GM12878 (cell line): ENCODE measurements at regions not wholly inside any gene's neighbourhood (a gene's known extent, or its start where the extent isn't known, plus 50 kb on each side); places are given as distances from the start of the nearest gene placed in this dataset.

Source experiments
- ATAC-seq: fragments of 200-7000 bp; cut with Tn5 transposase; 3 replicates; pipeline ENCODE4 v1.9.1; 2020; ENCODE audit warnings: mild to moderate bottlenecking, moderate library complexity
- BruUV-seq: library from RNA; stranded (reverse); fragments of 400-500 nt; replicated peaks from 2 replicates; lab custom pipeline; 2021; lab: Mats Ljungman, UMichigan
- CTCF ChIA-PET: fragments of 300-600 bp; sonication (Branson Sonifier 250); formaldehyde crosslinking; extraction: SDS; loops from one replicate; lab custom pipeline; 2021; ENCODE audit warnings: inconsistent platforms; lab: Yijun Ruan, JAX
- POLR2A ChIA-PET: fragments of 350-600 bp; formaldehyde crosslinking; extraction: SDS; loops from one replicate; lab custom pipeline; 2021; ENCODE audit warnings: inconsistent platforms; lab: Charles Lee
- RAD21 ChIA-PET: fragments of 300-600 bp; sonication (Branson Sonifier 250); formaldehyde crosslinking; loops from one replicate; lab custom pipeline; 2023; ENCODE audit warnings: antibody characterized with exemption; ENCODE audit not compliant: unreplicated experiment; lab: Charles Lee
- SMC1A ChIA-PET: fragments of 300-600 bp; sonication (Branson Sonifier 250); formaldehyde crosslinking; loops from one replicate; lab custom pipeline; 2023; ENCODE audit not compliant: unreplicated experiment, uncharacterized antibody; lab: Charles Lee
- DNase-seq: peaks from one replicate; pipeline ENCODE4 v3.0.0-alpha.2; 2011; ENCODE audit warnings: low read depth, low spot score
- FAIRE-seq: peaks from 3 replicates; lab custom pipeline; 2011; peaks lifted over from hg19 to GRCh38; lab: Jason Lieb, UNC
- H2AFZ ChIP-seq: 2 replicates; pipeline ENCODE4 v1.6.0; 2011; ENCODE audit warnings: low read depth, low read length, control low read depth; ENCODE audit not compliant: control insufficient read depth
- H3K27ac ChIP-seq: 2 replicates; pipeline ENCODE4 v1.5.1; 2011; ENCODE audit warnings: control low read depth; ENCODE audit not compliant: control insufficient read depth, insufficient read depth
- H3K27me3 ChIP-seq, 2 experiments: replicated peaks in 1 of 2; 2 replicates each; pipeline versions ENCODE4 v1.6.0 to v1.6.1; 2011; ENCODE audit warnings: low read length in 1 of 2; ENCODE audit not compliant: control insufficient read depth in 2 of 2, insufficient read depth in 2 of 2
- H3K36me3 ChIP-seq, 2 experiments: 2 replicates each; pipeline ENCODE4 v1.5.1; 2011; ENCODE audit warnings: low read length in 1 of 2; ENCODE audit not compliant: control insufficient read depth in 2 of 2, insufficient read depth in 2 of 2
- H3K4me1 ChIP-seq: 2 replicates; pipeline ENCODE4 v1.6.1; 2011; ENCODE audit warnings: mild to moderate bottlenecking, low read length, moderate library complexity, mixed read lengths; ENCODE audit not compliant: control insufficient read depth, insufficient read depth
- H3K4me2 ChIP-seq: 2 replicates; pipeline ENCODE4 v1.6.0; 2011; ENCODE audit warnings: control low read depth; ENCODE audit not compliant: control insufficient read depth, insufficient read depth
- H3K4me3 ChIP-seq: fragments of 200-600 bp; sonication (generic); 2 replicates; pipeline ENCODE4 v1.5.1; 2016
- H3K79me2 ChIP-seq: 2 replicates; pipeline ENCODE4 v1.6.0; 2011; ENCODE audit warnings: low read length; ENCODE audit not compliant: control insufficient read depth, insufficient read depth
- H3K9ac ChIP-seq: 2 replicates; pipeline ENCODE4 v1.8.0; 2011; ENCODE audit warnings: low read length, control low read depth, mixed read lengths; ENCODE audit not compliant: control insufficient read depth, insufficient read depth
- H3K9me3 ChIP-seq: replicated peaks from 3 replicates; pipeline ENCODE4 v1.5.1; 2011; ENCODE audit warnings: mild to moderate bottlenecking, low read length; ENCODE audit not compliant: control insufficient read depth, insufficient read depth
- H4K20me1 ChIP-seq: 2 replicates; pipeline ENCODE4 v1.6.0; 2011; ENCODE audit not compliant: control insufficient read depth, insufficient read depth
- BACH1 ChIP-seq: fragments of 450-650 bp; IDR thresholded peaks from 2 replicates; pipeline ENCODE4 v1.6.1; 2017; ENCODE audit warnings: mild to moderate bottlenecking, borderline replicate concordance
- BCL11A ChIP-seq: IDR thresholded peaks from 2 replicates; pipeline ENCODE4 v1.6.1; 2011; ENCODE audit warnings: low read depth, low read length
- CHD2 ChIP-seq: IDR thresholded peaks from 2 replicates; pipeline ENCODE4 v1.6.1; 2011; ENCODE audit warnings: low read depth, low read length, improper control_type of control experiment, borderline replicate concordance
- E2F4 ChIP-seq: IDR thresholded peaks from 2 replicates; pipeline ENCODE4 v1.6.1; 2012; ENCODE audit warnings: low read depth, low read length, improper control_type of control experiment
- FOXK2 ChIP-seq: fragments of 450-650 bp; IDR thresholded peaks from 2 replicates; pipeline ENCODE4 v1.6.1; 2017; ENCODE audit warnings: mild to moderate bottlenecking, moderate library complexity
- JUND ChIP-seq: IDR thresholded peaks from 2 replicates; pipeline ENCODE4 v1.6.1; 2012; ENCODE audit warnings: low read depth, mild to moderate bottlenecking, low read length, improper control_type of control experiment, moderate library complexity
- KAT2A ChIP-seq: conservative IDR thresholded peaks from 2 replicates; pipeline ENCODE4 v1.6.1; 2011; ENCODE audit warnings: low read depth, low read length; ENCODE audit not compliant: control insufficient read depth
- KDM1A ChIP-seq: fragments of 200-600 bp; sonication (generic); IDR thresholded peaks from 2 replicates; pipeline ENCODE4 v1.6.1; 2016; ENCODE audit warnings: borderline replicate concordance
- MXI1 ChIP-seq: fragments of 150-350 bp; IDR thresholded peaks from 2 replicates; pipeline ENCODE4 v1.6.1; 2011; ENCODE audit warnings: low read depth, mild to moderate bottlenecking, inconsistent platforms, low read length, improper control_type of control experiment
- PRDM15 ChIP-seq: fragments of 450-650 bp; formaldehyde crosslinking; IDR thresholded peaks from 2 replicates; pipeline ENCODE4 v1.4.0; 2020; ENCODE audit warnings: mild to moderate bottlenecking, moderate library complexity
- SIN3A ChIP-seq: IDR thresholded peaks from 2 replicates; pipeline ENCODE4 v1.6.1; 2012; ENCODE audit warnings: low read depth, low read length, improper control_type of control experiment
- SUZ12 ChIP-seq: fragments of 200-600 bp; sonication (generic); IDR thresholded peaks from one replicate; pipeline ENCODE4 v1.6.1; 2018; ENCODE audit warnings: antibody characterized with exemption, mild to moderate bottlenecking; ENCODE audit not compliant: unreplicated experiment
- TARDBP ChIP-seq: IDR thresholded peaks from 2 replicates; pipeline ENCODE4 v1.6.1; 2016; ENCODE audit warnings: borderline replicate concordance
- TBL1XR1 ChIP-seq: IDR thresholded peaks from 2 replicates; pipeline ENCODE4 v1.6.1; 2012; ENCODE audit warnings: low read depth, low read length, improper control_type of control experiment
- YY1 ChIP-seq: IDR thresholded peaks from 2 replicates; pipeline ENCODE4 v1.6.1; 2011; ENCODE audit warnings: low read depth, mild to moderate bottlenecking, low read length
- ZNF207 ChIP-seq: fragments of 450-650 bp; IDR thresholded peaks from 2 replicates; pipeline ENCODE4 v1.6.1; 2014; ENCODE audit warnings: antibody characterized with exemption, mild to moderate bottlenecking, borderline replicate concordance
- ZNF217 ChIP-seq: fragments of 450-650 bp; IDR thresholded peaks from 2 replicates; pipeline ENCODE4 v1.6.1; 2017; ENCODE audit warnings: antibody characterized with exemption, mild to moderate bottlenecking
- WGBS: methylation state at CpG from one replicate; pipeline ENCODE4 v1.1.6; 2016; ENCODE audit warnings: low lambda C conversion rate; ENCODE audit not compliant: insufficient replicate concordance, insufficient coverage; ENCODE audit errors: missing lambda C conversion rate; 5-methylcytosine and 5-hydroxymethylcytosine counted together
- in situ Hi-C: fragments of 300-500 bp; cut with MboI; formaldehyde crosslinking; loops from 9 replicates; pipeline ENCODE4 v1.14.3; 2018; ENCODE audit warnings: mixed read lengths
- intact Hi-C: fragments of 100-400 bp; cut with micrococcal nuclease; formaldehyde crosslinking; loops from one replicate; pipeline ENCODE4 v1.14.2; 2022; ENCODE audit not compliant: unreplicated experiment

GRCh38 chr4:135274416-135274815 is 1072.8 kb upstream of the PABPC4L start:
- RAD21 ChIA-PET = no interaction called here
- Histone ChIP-seq H3K9me3 (no peaks in the 10 kb centered on the region), H3K4me3 (no peak overlapping the region), H3K36me3 (no peaks in the 10 kb centered on the region)
- ATAC-seq = no peak
- TF ChIP-seq PRDM15 (CRISPR knock-in tag) (no peak), SUZ12 (no peak), JUND (no peak), YY1 (no peak), SIN3A (no peak), E2F4 (no peak), ZNF207 (no peak), FOXK2 (no peak), TARDBP (no peak), BACH1 (no peak), MXI1 (no peak), ZNF217 (no peak), TBL1XR1 (no peak), BCL11A (no peak), KDM1A (no peak), CHD2 (no peak), KAT2A (no peak)
- TF ChIP-seq, all 136 proteins: peak for 0
- no TSS peak for BruUV-seq
- SMC1A ChIA-PET = no interaction called here
- intact Hi-C loops = no loop called here
- no peaks in the 10 kb centered on the region for H4K20me1 ChIP-seq
- in situ Hi-C loops = no loop called here
- CTCF ChIA-PET = no interaction called here
- H3K4me1 ChIP-seq = no peaks in the 10 kb centered on the region
- no peak for FAIRE-seq
- H3K27ac ChIP-seq = no peak overlapping the region
- no peaks in the 10 kb centered on the region for H3K79me2 ChIP-seq
- WGBS = 0% methylated on average over 1 of the region's 1 CpG
- POLR2A ChIA-PET = no interaction called here
- H3K27me3 ChIP-seq = no peaks in the 10 kb centered on the region
- H2AFZ ChIP-seq = no peak overlapping the region
- H3K4me2 ChIP-seq = no peak overlapping the region
- no peak for DNase-seq
- no peak overlapping the region for H3K9ac ChIP-seq
